Activated CD4-positive, alpha-beta T cell treated with anti-CD3 and anti-CD28 coated beads, Interleukin-2, amount 50 U/mL, for 24 hours (primary cell): ENCODE measurements at regions not wholly inside any gene's neighbourhood (a gene's known extent, or its start where the extent isn't known, plus 50 kb on each side); places are given as distances from the start of the nearest gene placed in this dataset.
"Not testable (repeated sequence)": the region's sequence is repeated elsewhere in the genome, so short reads cannot be mapped to it uniquely, and the experiment has no call there.

Source experiments
- DNase-seq, 2 donors: peaks; one replicate each; pipeline ENCODE4 v3.0.0-alpha.2; 2020; ENCODE audit warnings: low read depth in 1 of 2, low spot score in 1 of 2

DNA sequence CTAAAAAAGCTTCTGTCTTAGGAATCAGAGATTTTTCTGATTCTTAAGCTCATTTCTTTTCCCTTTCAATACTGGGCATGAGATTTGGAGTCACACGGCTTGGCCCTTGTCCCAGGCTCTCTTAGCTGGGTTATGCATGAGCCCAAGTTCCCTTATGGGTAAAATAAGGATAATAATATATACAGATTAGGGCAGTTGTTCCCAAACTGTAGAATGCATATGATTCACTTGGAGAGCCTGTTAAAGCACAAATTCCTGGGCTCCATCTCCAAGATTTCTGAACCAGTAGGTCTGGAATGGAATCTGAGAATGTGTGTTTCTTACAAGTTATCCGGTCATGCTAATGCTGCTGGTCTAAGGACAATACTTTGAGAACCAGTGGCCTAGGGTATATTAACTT, 154.0 kb downstream of the REEP3 start:
- no peak for DNase-seq

DNA sequence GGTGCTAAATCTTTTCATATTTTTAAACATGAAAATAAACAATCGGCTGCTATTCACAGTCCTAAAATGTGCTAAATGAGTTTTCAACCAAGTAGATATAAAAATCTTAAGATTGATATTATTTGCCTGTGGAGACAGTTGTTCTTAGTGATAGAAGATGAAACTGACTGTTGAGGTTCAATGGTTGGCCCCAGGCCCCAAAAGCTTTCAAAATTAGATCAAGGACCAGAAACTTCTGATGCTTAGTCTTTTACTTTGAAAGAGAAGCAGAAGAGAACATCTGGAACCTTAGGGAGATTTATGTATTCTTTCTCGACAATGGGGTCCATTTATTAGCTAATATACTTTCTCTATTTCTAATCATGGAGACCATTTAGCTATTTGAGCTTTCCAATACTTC, 155.8 kb downstream of the REEP3 start:
- no peak for DNase-seq

DNA sequence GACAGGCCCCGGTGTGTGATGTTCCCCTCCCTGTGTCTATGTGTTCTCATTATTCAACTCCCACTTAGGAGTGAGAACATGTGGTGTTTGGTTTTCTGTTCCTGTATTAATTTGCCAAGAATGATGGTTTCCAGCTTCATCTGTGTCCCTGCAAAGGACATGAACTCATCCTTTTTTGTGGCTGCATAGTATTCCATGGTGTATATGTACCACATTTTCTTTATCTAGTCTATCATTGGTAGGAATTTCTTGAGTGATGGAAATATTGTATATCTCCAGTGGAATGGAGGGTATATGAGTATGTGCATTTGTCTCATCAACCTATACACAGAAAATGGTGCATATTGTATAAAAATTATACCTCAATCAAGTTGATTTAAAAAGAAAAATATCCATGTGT, 159.3 kb downstream of the REEP3 start:
- DNase-seq, result not testable (repeated sequence)

DNA sequence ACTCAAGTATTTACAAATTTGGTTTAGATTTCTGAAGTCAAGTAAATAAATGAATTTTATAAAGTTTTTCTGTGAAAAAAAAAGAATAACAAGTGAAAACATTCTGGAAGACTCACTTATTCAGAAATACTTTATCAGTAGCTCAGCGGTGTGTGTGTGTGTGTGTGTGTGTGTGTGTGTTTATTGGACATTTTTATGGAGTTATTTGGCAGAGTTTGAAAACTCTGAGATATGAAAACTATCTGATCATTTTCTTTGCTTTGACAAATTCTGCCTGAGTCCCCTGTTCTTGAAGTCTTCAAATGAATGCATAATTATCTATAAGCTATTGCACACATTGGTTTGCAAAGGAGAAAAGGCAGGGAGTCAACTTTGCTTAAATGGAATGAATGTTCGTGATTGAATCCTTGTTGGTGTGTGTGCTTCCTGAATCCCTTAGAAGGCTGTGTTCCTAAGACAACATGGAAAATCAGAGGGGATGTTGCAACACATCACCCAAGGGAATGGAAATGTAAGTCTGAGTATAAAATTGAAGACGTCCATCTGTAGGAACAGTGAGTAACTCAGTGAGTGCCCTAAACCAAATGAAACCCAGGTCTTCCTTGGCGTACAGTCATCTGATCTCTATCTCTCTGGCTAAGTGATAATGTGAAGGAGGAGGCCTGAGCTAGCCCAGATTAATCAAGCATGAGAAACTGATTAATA, 160.9 kb downstream of the REEP3 start:
- DNase-seq, result no peak

DNA sequence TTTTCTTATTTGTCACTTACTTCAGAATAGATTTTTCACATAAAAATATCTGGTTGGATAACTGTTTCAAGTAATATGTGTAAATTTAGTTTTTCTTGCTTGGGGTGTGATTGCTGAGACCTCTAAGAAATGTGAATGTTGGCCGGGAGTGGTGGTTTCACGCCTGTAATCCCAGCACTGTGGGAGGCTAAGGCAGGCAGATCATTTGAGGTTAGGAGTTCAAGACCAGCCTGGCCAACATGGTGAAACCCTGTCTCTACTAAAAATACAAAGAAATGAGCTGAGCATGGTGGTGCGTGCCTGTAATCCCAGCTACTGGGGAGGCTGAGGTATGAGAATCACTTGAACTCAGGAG, 161.5 kb downstream of the REEP3 start:
- not testable (repeated sequence) for DNase-seq

DNA sequence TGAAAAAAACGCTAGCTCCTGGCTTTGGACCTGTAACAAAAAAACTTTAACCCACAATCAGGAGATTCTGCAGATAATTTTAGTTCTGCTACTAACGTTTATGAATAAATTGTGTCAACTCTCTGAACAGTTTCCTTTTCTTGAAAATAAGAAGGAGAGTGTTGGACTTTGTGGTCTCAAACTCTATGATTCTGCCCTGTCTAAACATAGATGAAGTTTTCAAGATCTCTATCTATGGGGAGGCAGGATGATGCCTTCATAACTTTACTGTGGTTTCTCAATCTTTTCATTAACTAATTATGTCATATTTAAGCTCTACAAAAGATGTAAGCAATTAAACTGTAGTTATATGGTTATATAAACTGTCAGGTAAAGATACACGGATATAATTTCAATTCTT, 162.0 kb downstream of the REEP3 start:
- no peak for DNase-seq

DNA sequence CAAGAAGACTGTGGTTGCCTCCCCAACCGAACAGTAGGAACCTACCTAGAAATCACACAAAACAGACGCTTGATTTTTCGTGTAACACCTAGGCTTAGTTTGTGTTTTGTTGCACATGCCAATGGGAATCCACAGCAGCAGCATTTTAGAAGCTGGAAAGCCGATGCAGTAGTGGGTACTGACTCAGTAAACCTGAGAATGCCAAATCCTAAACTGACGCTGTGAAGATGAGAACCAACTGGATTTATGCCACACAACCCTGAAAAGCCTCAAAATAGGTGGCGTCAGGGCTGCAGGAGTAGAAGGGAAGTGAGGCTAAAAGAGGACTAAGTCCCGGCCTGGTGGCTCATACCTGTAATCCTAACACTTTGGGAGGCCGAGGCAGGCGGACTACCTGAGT, 162.5 kb downstream of the REEP3 start:
- no peak for DNase-seq

DNA sequence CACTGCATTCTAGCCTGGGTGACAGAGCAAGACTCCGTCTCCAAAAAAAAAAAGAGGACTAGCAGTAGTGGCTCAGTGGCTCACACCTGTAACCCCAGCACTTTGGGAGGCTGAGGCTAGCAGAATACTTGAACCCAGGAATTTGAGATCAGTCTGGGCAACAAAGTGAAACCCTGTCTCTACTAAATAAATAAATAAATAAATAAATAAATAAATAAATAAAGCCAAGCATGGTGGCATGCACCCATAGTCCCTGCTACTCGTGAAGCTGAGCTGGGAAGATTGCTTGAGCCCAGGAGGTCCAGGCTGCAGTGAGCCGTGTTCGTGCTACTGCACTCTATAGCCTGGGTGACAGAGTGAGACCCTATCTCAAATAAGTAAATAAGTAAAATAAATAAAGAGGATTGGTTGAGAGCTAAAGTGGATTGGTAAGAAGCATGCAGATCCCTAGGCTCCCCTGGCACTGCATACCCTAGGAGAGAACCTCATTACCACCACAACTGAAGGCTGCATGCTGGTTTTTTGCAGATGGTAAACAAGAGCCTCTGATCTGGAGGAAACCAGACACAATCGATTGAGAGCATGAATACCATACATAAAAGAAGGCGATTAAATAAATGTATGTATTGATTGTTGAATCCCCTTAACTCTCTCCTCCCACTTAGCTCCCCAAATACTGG, 163.2 kb downstream of the REEP3 start:
- no peak for DNase-seq

DNA sequence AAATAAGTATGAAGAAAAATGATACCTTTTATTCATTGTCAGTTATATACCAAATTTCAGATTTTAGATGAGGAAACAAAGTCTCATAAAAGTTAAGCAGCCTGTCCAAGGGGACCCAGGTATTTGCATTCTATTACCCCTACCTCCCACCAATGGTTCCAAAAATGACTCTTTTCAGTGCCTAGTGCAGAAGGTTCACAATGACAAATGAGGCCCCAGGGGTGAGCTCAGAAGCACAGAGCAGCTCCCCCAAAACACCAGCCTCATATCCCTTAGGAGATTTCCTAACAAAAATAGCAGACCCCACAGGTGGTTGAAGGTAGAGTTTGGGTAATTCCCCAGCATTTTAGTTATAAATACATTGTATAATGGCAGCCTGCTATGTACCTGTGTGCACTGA, 168.6 kb downstream of the REEP3 start:
- DNase-seq, result no peak

DNA sequence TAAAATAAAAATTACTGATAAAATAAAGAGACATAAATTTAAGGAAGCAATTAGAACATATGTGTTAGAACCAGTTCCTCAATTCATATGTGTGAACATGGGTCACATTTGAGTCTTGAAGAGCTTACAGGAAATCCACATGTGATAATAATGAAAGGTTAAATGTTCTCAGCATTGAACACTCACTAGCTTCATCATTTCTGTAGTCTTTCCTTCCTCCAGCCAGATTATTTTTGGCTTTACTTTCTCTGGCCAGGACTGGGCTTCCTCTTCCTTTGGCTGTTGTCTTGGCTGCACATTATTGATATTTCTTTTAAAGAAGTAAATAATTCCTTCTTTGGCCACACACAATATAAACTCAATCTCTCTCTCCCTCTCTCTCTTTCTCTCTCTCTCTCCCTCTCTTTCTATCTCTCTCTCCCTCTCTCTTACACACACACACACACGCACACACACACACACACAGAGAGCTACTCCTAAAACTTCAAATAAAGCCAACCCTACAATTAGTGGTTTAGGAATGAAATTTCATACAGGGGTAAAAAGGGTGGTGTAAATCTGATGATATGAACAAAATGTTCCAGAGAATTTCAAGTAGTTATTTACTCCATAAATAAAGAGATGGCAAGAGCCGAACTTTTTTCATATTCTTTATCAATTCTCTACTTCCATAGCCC, 171.2 kb downstream of the REEP3 start:
- DNase-seq, result no peak

DNA sequence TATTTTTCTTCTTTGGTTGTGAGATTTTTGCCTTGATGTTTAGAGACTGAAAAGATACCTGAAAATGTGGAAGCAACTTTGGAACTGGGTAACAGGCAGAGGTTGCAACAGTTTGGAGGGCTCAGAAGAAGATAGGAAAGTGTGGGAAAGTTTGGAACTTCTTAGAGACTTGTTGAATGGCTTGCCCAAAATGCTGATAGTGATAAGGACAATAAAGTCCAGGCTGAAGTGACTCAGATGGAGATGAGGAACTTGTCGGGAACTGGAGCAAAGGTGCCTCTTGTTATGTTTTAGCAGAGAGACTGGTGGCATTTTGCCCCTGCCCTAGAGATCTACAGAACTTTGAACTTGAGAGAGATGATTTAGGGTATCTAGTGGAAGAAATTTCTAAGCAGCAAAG, 171.8 kb downstream of the REEP3 start:
- not testable (repeated sequence) for DNase-seq

DNA sequence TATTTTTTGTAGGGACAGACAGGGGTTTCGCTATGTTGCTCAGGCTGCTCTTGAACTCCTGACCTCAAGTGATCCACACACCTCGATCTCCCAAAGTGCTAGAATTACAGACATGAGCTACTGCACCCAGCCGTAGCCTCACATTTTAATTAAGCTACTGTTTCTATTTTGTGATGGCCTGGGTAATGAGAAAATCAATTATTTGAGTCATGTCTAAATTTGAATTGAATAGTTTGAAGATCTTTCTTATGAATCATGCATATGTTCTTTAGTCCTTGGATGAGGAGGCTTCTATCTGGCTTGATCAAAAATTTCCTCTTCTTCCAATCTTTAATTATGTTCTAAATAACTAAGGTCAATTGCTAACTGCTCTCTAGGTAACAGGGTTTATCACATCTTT, 175.0 kb downstream of the REEP3 start:
- no peak for DNase-seq

DNA sequence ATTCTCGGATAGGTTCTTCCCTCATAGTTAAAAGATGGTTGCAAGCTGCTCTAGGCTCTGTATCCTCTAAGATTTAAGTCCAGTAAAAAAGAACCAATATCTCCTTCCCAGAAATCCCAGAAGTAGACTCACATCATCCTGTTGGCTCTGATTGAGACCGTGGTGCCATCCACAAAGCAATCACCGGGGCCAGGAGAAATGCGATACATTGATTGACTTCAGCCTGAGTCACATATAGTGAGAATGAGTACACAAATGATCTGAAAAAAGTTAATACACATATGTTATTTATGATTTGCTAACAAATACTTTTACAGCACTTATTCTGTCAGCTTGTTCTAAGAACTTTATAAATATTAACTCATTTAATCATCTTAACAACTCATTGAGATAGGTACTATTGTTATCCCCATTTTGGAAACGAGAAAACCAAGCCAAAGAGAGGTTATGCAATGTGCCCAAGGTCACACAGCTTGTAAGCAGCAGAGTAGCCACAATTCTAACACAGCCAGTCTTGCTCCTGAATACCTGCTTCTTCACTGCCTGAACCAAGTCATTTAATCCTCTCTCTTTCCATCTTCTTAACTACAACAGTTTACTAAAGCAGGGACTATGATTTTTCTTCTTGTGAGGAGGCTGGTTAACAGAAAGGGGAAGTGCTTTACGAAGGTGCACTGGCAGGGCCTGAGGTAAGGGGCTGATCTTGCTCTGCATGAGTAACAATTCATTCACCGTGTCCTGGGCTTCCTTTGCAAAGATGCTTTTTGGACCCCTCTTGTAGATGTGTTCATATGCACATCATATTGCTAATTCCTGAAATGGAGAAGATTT, 177.0 kb downstream of the REEP3 start:
- no peak for DNase-seq

DNA sequence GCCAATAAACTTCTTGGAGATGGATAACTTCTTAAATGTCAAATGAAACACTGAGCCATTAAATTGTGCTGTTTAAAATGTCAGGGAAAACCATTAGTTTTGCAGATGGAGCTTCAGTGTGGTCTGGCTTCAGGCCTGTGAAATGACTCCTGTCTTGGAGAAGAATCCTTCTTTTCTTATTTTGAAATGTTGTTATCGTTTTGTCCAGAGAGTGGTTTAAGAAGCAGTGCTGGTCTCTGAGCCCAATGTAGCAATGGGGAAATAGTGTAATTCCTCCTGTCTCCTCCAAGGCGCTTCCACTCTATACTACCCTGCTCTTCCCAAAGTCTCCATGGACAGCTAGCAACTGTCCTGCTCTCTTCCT, 177.6 kb downstream of the REEP3 start:
- no peak for DNase-seq

DNA sequence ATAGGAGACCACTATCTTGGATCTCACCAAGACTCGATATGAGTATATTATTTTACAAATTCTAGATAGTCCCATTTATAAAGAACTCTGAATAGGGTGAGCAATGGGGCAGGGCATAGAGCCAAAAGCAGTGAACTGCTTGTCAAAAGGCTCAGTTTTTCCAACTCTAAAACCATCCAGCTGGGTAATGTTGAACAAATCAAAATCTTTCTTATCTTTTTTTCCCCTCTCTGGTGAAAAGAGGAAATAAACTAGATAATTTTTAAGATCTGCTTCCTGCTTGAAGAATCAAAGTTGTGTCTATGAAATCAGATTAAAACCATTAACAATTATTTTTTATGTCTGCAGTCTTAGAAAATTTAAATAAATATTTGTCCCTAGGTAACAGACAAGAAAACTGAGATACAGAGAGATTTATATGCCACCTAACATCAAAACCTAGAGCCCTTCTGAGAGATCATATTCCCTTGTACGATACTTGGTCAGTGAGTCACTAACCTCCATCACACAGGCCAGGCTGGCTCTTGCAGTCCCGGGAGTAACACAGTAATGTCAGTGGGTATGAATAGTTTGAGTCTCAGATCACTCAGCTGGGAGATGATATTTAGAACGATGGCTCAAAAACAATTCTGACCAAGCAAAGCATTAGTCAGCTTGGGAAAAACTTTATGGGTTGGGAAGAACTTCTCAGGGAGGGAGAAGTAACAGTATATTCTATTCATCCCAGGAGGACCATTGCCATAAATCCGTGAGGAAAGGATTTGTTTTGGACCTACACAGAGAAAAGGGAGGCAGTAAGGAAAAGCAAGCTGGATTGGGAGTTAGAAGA, 178.8 kb downstream of the REEP3 start:
- DNase-seq, result no peak

DNA sequence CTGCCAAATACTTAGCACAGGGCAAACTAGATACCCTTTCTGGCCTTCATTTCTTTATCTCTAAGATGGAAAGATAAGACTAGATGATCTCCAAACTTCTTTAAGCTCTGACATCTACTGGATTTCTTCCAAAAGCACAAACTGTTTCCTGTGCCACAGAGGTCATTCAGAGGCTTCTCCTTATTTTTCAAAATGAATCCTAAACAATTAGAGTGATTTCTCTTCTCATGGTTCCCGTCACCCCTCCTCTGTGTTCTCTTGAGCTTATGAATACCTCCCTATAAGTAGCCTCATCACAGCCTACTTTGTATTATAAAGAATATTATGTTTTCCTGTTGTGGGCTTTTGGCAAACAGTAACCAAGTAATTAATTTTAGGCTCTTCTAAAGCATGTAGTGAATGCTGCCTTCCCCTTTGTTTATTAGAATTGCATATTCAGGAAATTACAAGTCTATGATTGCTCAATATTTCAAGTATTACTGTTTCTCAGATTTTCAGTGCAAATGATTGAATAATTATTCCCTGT, 179.5 kb downstream of the REEP3 start:
- DNase-seq, result no peak

DNA sequence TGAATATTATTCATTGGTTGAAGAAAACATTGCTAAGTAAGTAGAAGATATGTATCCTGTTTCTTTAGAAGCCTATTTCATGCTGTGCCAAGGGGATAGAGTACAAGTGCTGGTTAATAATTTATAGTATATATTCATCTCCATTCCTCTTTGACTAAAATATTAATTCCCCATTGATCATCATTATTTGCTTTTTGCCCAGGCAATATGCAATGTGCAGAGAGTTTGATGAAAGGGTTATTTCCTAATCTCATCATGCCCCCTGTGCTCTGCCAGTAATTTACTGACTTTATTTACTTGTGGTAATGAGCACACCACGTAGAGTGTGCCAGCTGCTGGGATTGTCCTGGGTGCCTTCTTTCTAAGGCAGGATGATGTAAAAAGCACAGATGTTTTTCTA, 180.9 kb downstream of the REEP3 start:
- no peak for DNase-seq

DNA sequence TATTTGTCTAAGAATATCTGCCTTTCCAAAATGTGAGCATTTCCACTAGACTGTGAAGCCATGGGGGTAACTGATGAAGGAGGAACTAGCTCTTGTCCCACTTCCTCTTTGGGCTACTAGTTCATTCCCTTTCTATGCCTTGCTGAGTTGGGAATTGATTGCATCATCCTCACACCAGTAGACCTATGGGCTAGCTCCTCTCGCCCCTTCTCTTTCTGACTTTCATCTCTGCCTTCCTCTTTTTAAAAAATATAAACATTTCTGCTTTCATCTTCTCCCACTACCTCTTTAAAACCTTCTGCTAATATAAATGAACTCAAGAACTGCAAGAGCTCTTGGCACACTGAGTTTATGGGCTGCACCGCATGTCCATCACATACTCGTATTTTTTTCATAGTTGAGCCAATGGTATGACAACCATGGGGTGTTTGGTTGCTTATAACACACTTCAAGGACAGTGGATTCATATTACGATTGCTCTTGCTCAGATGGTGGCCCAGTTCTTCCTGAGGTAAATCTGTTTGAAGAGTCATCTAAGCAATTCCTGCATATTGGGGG, 182.0 kb downstream of the REEP3 start:
- no peak for DNase-seq

DNA sequence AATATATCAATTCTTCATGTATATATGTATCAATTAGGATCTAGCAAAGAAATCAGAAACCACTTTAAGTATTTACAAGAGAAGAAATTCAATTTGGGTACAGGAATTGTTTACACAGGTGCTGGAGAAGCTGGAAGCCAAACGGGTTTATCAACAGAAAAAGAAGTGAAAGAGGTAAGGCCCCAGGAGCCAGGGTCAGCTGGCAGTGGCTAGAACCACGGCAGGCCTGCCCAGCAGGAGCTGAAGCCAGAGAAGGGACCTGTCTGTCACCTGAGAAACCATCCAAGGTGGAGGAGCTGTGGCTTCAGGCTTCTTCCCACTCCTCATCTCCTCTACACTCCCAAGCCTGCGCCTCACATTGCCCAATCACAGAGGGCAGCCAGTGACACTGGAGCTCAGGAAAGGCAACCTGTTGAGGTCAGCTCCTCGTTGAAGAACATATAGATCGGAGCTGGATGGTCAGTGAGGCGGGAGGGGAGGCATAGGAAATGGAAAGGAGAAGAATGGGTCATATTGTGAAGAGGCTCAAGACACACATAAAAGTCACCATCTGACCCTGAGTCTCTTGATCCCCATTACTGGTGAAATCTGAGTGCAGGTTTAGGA, 182.6 kb downstream of the REEP3 start:
- no peak for DNase-seq
